Calu3 (cell line): ENCODE measurements at regions not wholly inside any gene's neighbourhood (a gene's known extent, or its start where the extent isn't known, plus 50 kb on each side); places are given as distances from the start of the nearest gene placed in this dataset.
"Not testable (repeated sequence)": the region's sequence is repeated elsewhere in the genome, so short reads cannot be mapped to it uniquely, and the experiment has no call there.

Source experiments
- BruUV-seq: library from RNA; stranded (reverse); fragments of 400-500 nt; replicated peaks from 2 replicates; lab custom pipeline; 2021; lab: Mats Ljungman, UMichigan
- CTCF ChIA-PET: fragments of 300-600 bp; sonication (Branson Sonifier 250); formaldehyde crosslinking; loops from one replicate; lab custom pipeline; 2022; ENCODE audit warnings: antibody characterized with exemption; lab: Charles Lee
- DNase-seq: peaks from one replicate; pipeline ENCODE4 v3.0.0; 2022
- H3K27ac Mint-ChIP-seq: one replicate; pipeline ENCODE4 v1.8.0; 2022; ENCODE audit warnings: mixed read lengths; ENCODE audit not compliant: unreplicated experiment
- H3K27me3 Mint-ChIP-seq: one replicate; pipeline ENCODE4 v1.8.0; 2022; ENCODE audit warnings: mixed read lengths; ENCODE audit not compliant: unreplicated experiment
- H3K36me3 Mint-ChIP-seq: one replicate; pipeline ENCODE4 v1.8.0; 2022; ENCODE audit warnings: mild to moderate bottlenecking, moderate library complexity, mixed read lengths; ENCODE audit not compliant: insufficient read depth, unreplicated experiment
- H3K4me1 Mint-ChIP-seq: one replicate; pipeline ENCODE4 v1.8.0; 2022; ENCODE audit warnings: mild to moderate bottlenecking, low read depth, mixed read lengths; ENCODE audit not compliant: unreplicated experiment
- H3K4me3 Mint-ChIP-seq: one replicate; pipeline ENCODE4 v1.8.0; 2022; ENCODE audit warnings: mild to moderate bottlenecking, low read depth, moderate library complexity, mixed read lengths; ENCODE audit not compliant: unreplicated experiment
- H3K9me3 Mint-ChIP-seq: one replicate; pipeline ENCODE4 v1.8.0; 2022; ENCODE audit warnings: low read depth, mixed read lengths; ENCODE audit not compliant: unreplicated experiment
- intact Hi-C: fragments of 100-400 bp; cut with micrococcal nuclease; formaldehyde crosslinking; loops from one replicate; pipeline ENCODE4 v1.10.0; 2022; ENCODE audit not compliant: unreplicated experiment
- TF ChIP-seq, protein P1 (sequence below): fragments of 200-600 bp; IDR thresholded peaks from one replicate; pipeline ENCODE4 v1.8.0; 2022; ENCODE audit warnings: antibody characterized with exemption; ENCODE audit not compliant: unreplicated experiment

DNA sequence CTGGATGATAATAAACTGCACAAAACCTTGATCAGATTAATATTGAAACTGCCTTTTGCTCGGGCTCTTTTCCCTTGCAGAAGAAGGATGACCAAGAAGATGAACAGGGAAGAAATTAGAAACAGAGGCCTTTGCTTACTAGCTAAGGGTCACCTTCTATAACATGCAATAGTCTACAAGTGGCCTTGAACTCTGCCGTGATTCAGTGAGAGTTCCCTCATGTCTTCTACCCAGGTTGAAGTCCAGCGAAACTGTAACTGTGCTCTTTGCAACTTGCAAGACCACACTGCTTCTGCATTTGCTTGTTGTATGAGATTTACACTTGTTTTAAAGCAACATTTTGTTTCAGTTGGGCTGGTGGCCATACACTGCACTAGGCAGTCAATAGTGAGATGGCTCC is 108.4 kb downstream of the IGLL1 start:
- TF ChIP-seq, protein P1, sequence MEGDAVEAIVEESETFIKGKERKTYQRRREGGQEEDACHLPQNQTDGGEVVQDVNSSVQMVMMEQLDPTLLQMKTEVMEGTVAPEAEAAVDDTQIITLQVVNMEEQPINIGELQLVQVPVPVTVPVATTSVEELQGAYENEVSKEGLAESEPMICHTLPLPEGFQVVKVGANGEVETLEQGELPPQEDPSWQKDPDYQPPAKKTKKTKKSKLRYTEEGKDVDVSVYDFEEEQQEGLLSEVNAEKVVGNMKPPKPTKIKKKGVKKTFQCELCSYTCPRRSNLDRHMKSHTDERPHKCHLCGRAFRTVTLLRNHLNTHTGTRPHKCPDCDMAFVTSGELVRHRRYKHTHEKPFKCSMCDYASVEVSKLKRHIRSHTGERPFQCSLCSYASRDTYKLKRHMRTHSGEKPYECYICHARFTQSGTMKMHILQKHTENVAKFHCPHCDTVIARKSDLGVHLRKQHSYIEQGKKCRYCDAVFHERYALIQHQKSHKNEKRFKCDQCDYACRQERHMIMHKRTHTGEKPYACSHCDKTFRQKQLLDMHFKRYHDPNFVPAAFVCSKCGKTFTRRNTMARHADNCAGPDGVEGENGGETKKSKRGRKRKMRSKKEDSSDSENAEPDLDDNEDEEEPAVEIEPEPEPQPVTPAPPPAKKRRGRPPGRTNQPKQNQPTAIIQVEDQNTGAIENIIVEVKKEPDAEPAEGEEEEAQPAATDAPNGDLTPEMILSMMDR, result no peak
- H3K27ac Mint-ChIP-seq, result no peak overlapping the region
- no peaks in the 10 kb centered on the region for H3K4me1 Mint-ChIP-seq
- no peak for DNase-seq
- H3K4me3 Mint-ChIP-seq, result no peak overlapping the region
- H3K27me3 Mint-ChIP-seq, result peaks cover 25% of the 10 kb centered on the region
- intact Hi-C loops, result no loop called here
- no TSS peak for BruUV-seq
- CTCF ChIA-PET, result no interaction called here
- H3K36me3 Mint-ChIP-seq, result no peaks in the 10 kb centered on the region
- H3K9me3 Mint-ChIP-seq, result no peaks in the 10 kb centered on the region

DNA sequence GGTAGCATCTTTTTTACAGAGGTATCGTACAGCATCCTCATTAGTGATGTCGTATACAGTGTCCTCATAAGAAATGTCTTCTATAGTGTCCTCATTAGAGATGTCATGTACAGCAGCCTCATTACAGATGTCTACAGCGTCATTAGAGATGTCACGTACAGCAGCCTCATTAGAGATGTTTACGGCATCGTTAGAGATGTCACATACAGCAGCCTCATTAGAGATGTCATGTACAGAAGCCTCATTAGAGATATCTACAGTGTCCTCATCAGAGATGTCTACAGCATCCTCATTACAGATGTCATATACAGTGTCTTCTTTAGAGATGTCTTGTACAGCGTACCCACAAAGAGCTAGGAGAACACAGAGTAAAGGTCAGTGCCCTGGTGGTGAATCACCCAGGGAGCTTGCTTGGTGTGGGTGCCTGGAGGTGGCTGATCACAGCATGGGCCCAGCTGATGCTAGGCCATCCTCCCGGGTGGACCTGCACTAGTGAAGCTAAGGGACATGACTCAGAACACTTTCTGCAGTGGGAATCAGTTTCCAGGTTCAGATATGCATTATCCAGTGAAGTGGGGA is 109.2 kb downstream of the IGLL1 start:
- CTCF ChIA-PET, result no interaction called here
- Mint-ChIP-seq H3K9me3 (no peaks in the 10 kb centered on the region), H3K27me3 (peaks cover 31% of the 10 kb centered on the region), H3K4me1 (no peaks in the 10 kb centered on the region), H3K36me3 (no peaks in the 10 kb centered on the region), H3K27ac (no peak overlapping the region), H3K4me3 (no peak overlapping the region)
- BruUV-seq, result no TSS peak
- intact Hi-C loops, result no loop called here
- no peak for DNase-seq
- TF ChIP-seq, protein P1, result no peak

DNA sequence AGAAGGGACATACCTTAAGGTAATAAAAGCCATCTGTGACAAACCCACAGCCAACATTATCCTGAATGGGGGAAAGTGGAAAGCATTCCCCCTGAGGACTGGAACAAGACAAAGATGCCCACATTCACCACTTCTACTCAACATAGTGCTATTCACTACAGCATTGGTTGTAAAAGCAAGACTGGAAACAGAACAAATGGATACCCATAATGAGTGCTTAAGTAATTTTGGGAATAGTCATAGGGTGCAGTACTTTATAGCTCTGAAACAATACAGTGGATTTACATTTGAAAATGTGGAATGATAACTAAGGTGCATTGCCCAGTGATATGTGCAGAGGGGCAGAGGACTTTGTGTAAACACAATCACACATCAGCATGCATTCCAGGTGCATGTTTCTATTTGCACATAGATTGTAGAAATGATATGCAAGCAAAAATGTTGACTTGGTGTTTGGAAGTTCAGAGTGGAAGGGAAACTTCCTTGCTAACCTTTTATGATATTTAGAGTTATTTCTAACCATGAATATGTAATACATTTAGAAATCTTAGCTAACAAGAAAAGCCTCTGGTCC is 112.3 kb downstream of the IGLL1 start:
- intact Hi-C loops, result no loop called here
- no peak overlapping the region for H3K27ac Mint-ChIP-seq
- TF ChIP-seq, protein P1, result no peak
- no peaks in the 10 kb centered on the region for H3K4me1 Mint-ChIP-seq
- no peaks in the 10 kb centered on the region for H3K9me3 Mint-ChIP-seq
- no TSS peak for BruUV-seq
- H3K27me3 Mint-ChIP-seq, result peaks cover 35% of the 10 kb centered on the region
- no peak overlapping the region for H3K4me3 Mint-ChIP-seq
- H3K36me3 Mint-ChIP-seq, result no peaks in the 10 kb centered on the region
- DNase-seq, result no peak
- CTCF ChIA-PET, result no interaction called here

DNA sequence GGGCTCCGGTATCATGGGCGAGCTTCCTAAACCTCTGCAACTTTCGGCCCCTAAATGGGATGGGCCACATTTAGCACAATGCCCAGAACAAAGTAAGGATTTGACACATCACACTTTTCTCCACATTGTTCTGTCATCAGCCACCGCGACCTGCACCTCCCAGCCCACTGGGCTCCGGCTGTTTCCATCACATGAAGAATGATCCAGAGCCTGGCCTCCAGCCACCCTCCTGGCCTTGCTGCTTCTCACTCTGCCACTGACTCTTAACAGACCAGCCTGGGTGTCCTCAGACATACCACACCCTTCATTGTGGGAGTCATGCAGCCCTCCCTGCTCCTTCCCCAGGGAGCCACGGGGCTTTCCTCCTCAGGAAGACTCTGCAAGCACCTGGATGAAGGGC is 113.7 kb downstream of the IGLL1 start:
- CTCF ChIA-PET, result no interaction called here

DNA sequence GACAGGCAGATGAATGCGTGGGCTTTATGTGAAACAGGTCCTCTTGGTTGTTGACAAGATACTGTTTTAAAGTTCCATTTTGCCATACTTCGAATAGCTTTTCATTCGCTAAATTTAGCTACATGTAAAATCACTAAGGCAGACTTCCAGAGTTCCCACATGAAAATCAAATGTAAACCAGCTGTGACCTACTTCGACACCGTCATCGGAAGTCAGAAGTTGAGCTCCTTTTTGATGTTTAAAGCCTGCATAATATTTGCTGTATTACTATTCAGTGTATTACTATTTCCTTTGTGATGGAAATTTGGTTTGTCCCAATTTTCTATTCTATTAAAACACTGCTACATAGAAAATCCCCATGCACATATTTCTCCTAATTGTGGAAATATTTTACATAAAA is 115.3 kb downstream of the IGLL1 start:
- intact Hi-C loops, H3K9me3 Mint-ChIP-seq, H3K4me1 Mint-ChIP-seq, H3K27ac Mint-ChIP-seq, H3K4me3 Mint-ChIP-seq, BruUV-seq, DNase-seq, H3K36me3 Mint-ChIP-seq, CTCF ChIA-PET: not testable (repeated sequence)
- peaks cover 50% of the 10 kb centered on the region for H3K27me3 Mint-ChIP-seq

More for the DNA sequence above, 113.7 kb downstream of the IGLL1 start:
- peaks cover 48% of the 10 kb centered on the region for H3K27me3 Mint-ChIP-seq
- BruUV-seq, result no TSS peak
- H3K36me3 Mint-ChIP-seq, result no peaks in the 10 kb centered on the region
- H3K4me3 Mint-ChIP-seq, result no peak overlapping the region
- intact Hi-C loops, result no loop called here
- no peak overlapping the region for H3K27ac Mint-ChIP-seq
- no peaks in the 10 kb centered on the region for H3K4me1 Mint-ChIP-seq
- TF ChIP-seq, protein P1, result no peak
- no peak for DNase-seq
- no peaks in the 10 kb centered on the region for H3K9me3 Mint-ChIP-seq

DNA sequence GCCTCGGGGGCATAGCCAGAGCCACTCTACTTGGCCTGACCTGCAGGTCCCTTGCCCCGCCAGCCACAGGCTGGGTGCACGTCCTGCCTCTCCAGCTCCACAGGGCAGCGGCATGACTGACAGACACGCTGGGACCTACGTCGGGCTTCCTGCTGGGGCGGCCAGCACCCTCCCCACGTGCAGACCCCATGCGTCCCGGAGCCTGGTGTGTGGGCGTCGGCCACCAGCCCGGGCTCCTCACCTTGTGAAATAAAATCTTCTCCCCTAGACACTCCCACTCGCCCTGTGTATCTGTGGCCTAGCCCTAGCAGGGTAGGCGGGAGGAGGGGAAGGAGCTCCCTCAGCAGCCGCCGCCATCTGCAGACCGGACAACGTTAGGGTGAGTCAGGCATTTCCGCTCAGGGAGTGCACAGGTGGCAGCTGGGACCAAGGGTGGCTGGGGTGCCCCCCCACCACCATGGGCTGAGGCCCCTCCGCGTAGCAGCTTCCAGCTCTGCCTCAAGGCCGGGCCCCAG is 119.5 kb downstream of the IGLL1 start:
- H3K36me3 Mint-ChIP-seq, H3K4me3 Mint-ChIP-seq, H3K4me1 Mint-ChIP-seq, BruUV-seq, intact Hi-C loops, CTCF ChIA-PET, H3K9me3 Mint-ChIP-seq, H3K27ac Mint-ChIP-seq, DNase-seq: not testable (repeated sequence)
- peaks cover 60% of the 10 kb centered on the region for H3K27me3 Mint-ChIP-seq
